ENCODE measurements at regions not wholly inside any gene's neighbourhood (a gene's known extent, or its start where the extent isn't known, plus 50 kb on each side); places are given as distances from the start of the nearest gene placed in this dataset.
A peak's percentile ranks its signal among the peaks of the same experiment; 100 is the strongest.

- Histone ChIP-seq H3K4me1 (ENCODE audit: low read depth, poor library complexity, severe bottlenecking) (peaks cover 37% of the 10 kb centered on the region), H3K27me3 (ENCODE audit: insufficient read depth, low read depth) (peaks cover 33% of the 10 kb centered on the region; the same call in 1 of the 2 replicates), H3K27ac (no peak overlapping the region), H3K9ac (no peak overlapping the region), H3K4me2 (no peak overlapping the region), H2AFZ (ENCODE audit: low read depth) (no peak overlapping the region), H3K4me3 (IDR thresholded peaks at IDR 0.05; ENCODE audit: insufficient read depth, low read depth, low read length) (no peak overlapping the region), H3K36me3 (ENCODE audit: insufficient read depth) (no peaks in the 10 kb centered on the region), H4K20me1 (ENCODE audit: insufficient read depth) (no peaks in the 10 kb centered on the region), H3K79me2 (ENCODE audit: insufficient read depth, low read depth) (no peaks in the 10 kb centered on the region)
- TF ChIP-seq CTCF (conservative IDR thresholded peaks at IDR 0.05; ENCODE audit: low read depth, low read length): no peak
These were observed 99.1 kb downstream of the ZNF608 start for GRCh38 chr5:124647352-124647751.

GRCh38 chr5:124645396-124645795, 101.0 kb downstream of the ZNF608 start:
- Histone ChIP-seq H3K4me1 (ENCODE audit: low read depth, poor library complexity, severe bottlenecking) (peaks cover 37% of the 10 kb centered on the region), H3K9ac (no peak overlapping the region), H3K36me3 (ENCODE audit: insufficient read depth) (no peaks in the 10 kb centered on the region)

GRCh38 chr5:124644582-124644981, 101.9 kb downstream of the ZNF608 start:
- Histone ChIP-seq H3K27me3 (ENCODE audit: insufficient read depth, low read depth) (peaks cover 15% of the 10 kb centered on the region; the same call in 1 of the 2 replicates), H2AFZ (ENCODE audit: low read depth) (no peak overlapping the region), H3K4me3 (IDR thresholded peaks at IDR 0.05; ENCODE audit: insufficient read depth, low read depth, low read length) (no peak overlapping the region), H3K9ac (no peak overlapping the region), H3K4me1 (ENCODE audit: low read depth, poor library complexity, severe bottlenecking) (peaks cover 32% of the 10 kb centered on the region), H4K20me1 (ENCODE audit: insufficient read depth) (no peaks in the 10 kb centered on the region), H3K79me2 (ENCODE audit: insufficient read depth, low read depth) (no peaks in the 10 kb centered on the region), H3K36me3 (ENCODE audit: insufficient read depth) (no peaks in the 10 kb centered on the region), H3K4me2 (no peak overlapping the region), H3K27ac (no peak overlapping the region)
- TF ChIP-seq CTCF (conservative IDR thresholded peaks at IDR 0.05; ENCODE audit: low read depth, low read length): no peak

More at GRCh38 chr5:124645396-124645795, 101.0 kb downstream of the ZNF608 start:
- Histone ChIP-seq H3K27ac (no peak overlapping the region), H3K79me2 (ENCODE audit: insufficient read depth, low read depth) (no peaks in the 10 kb centered on the region), H2AFZ (ENCODE audit: low read depth) (no peak overlapping the region), H3K4me3 (IDR thresholded peaks at IDR 0.05; ENCODE audit: insufficient read depth, low read depth, low read length) (no peak overlapping the region), H3K4me2 (peak overlapping the region; percentile 27; the same call in 1 of the 2 replicates), H3K27me3 (ENCODE audit: insufficient read depth, low read depth) (peaks cover 15% of the 10 kb centered on the region; the same call in 1 of the 2 replicates), H4K20me1 (ENCODE audit: insufficient read depth) (no peaks in the 10 kb centered on the region)
- TF ChIP-seq CTCF (conservative IDR thresholded peaks at IDR 0.05; ENCODE audit: low read depth, low read length): no peak

GRCh38 chr5:124644138-124644537, 102.3 kb downstream of the ZNF608 start:
- Histone ChIP-seq H3K9ac (no peak overlapping the region), H3K4me1 (ENCODE audit: low read depth, poor library complexity, severe bottlenecking) (peaks cover 27% of the 10 kb centered on the region), H3K4me2 (no peak overlapping the region), H3K36me3 (ENCODE audit: insufficient read depth) (no peaks in the 10 kb centered on the region), H2AFZ (ENCODE audit: low read depth) (no peak overlapping the region), H3K4me3 (IDR thresholded peaks at IDR 0.05; ENCODE audit: insufficient read depth, low read depth, low read length) (no peak overlapping the region), H4K20me1 (ENCODE audit: insufficient read depth) (no peaks in the 10 kb centered on the region), H3K79me2 (ENCODE audit: insufficient read depth, low read depth) (no peaks in the 10 kb centered on the region), H3K27ac (no peak overlapping the region), H3K27me3 (ENCODE audit: insufficient read depth, low read depth) (peaks cover 15% of the 10 kb centered on the region; the same call in 1 of the 2 replicates)
- TF ChIP-seq CTCF (conservative IDR thresholded peaks at IDR 0.05; ENCODE audit: low read depth, low read length): no peak
